LHCN-M2 (cell line): ENCODE measurements at regions not wholly inside any gene's neighbourhood (a gene's known extent, or its start where the extent isn't known, plus 50 kb on each side); places are given as distances from the start of the nearest gene placed in this dataset.
"Not testable (repeated sequence)": the region's sequence is repeated elsewhere in the genome, so short reads cannot be mapped to it uniquely, and the experiment has no call there.

Source experiments
- DNase-seq: peaks from one replicate; pipeline ENCODE4 v3.0.0-alpha.2; 2012; ENCODE audit warnings: low read depth

DNA sequence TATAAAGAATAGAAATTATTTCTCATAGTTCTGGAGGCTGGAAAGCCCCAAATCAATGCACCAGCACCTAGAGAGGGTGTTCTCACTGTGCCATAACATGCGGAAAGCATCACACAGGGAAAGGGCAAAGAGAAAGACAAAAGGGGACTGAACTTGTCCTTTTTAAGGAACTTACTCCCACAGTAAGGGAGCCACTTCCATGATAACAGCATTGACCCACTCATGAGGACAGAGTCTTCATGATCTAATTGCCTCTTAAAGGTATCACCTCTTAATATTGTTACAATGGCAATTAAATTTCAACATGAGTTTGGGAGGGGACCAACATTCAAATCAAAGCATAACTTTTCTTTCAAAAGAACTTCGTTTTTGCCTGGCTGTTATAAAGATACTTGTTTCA, 582.2 kb upstream of the ARID1B start:
- no peak for DNase-seq

DNA sequence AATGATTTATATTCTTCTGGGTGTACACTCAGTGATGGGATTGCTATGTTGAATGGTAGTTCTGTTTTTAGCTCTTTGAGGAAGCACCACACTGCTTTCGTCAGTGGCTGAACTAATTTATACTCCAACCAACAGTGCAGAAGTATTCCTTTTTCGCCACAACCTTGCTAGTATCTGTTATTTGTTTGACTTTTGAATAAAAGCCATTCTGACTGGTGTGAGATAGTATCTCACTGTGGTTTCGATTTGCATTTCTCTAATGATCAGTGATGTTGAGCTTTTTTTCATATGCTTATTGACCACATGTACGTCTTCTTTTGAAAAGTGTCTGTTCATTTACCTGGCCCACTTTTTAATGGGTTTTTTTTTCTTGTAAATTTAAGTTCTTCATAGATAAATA, 583.8 kb upstream of the ARID1B start:
- DNase-seq: no peak

DNA sequence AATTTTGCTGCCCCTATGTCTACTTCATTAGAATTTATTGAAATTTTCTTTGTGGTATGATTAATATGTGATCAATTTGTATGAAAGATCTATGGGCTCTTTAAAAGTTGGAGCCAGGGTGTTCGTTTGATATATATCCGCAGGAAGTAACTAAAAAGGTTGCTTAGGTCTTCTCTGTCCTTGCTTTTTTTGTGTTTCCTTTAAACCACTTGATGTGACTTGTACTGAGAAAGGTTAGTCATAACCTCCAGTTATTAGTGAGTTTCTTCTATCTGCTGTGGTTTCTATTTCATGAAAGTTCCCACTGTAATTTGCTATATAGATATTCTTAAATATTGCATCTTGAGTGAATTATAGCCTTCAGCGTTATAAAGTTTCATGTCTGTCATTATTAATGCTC, 585.3 kb upstream of the ARID1B start:
- DNase-seq: no peak

DNA sequence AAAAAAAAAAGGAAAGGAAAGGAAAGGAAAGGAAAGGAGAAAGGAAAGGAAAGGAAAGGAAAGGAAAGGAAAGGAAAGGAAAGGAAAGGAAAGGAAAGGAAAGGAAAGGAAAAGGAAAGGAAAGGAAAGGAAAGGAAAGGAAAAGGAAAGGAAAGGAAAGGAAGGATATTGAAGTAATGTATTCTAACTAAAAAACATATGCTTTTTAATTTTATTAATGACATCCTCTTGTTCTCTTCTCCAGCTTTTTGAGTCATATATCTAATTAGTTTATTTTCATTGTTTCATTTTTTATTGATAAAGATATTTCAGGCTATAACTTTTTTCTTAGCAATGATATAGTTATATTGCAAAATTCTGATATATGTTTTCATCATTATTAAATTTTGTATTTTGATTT, 585.8 kb upstream of the ARID1B start:
- not testable (repeated sequence) for DNase-seq

DNA sequence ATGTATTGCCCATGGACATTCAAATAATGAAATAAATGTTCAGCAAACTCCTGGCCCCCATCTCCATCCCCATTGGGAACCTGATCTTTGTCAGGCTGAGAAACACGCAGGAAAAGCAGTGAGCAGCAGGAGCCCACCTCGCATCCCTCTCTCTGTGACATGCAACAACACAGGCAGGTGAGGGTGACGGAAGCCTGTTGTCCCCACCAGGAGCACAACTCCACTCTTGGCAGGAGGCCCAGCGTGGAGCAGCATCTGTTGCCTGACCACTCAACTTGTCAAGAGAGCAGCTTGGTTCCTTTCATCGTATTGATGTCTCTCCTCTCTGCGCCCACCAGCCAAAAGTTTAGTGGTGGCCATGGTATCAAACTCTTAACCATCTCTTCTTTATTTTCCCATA, 586.9 kb upstream of the ARID1B start:
- DNase-seq: no peak

DNA sequence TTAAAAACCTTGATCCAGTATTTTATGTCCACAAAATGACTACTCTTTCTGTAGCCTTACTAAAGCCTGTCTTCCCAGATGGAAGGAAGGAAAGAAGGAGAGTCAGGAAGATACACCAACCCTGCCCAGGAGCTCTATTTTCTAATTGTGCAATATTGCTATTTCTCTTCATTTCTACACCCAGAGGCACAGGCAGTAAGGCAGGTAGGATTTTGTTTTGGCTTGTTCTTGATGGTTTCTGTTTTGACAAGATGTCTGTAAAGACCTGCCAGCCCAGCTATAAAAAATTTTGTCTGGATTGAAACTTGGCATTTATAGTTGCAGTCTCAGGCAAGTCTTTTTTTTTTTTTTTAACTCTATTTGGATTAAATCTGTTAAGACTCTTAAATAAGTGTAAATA, 587.5 kb upstream of the ARID1B start:
- no peak for DNase-seq

DNA sequence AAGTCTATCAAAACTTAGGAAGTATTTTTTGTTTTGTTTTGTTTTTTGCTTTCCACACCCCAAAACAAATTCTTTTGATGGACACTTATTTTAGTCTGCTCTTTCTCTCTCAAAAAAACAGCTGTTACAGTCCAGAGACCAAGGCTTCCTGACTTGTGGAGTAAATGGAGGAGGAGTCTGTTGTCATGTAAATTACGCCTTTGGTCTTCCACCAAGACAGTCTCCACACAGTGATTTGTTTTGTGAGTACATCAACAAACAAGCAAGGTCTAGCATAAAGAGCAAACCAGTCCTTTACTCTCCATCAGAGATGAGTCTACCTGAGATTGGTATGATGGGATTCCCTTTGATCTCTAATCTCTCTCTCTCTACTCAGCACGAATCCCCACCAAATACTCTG, 588.0 kb upstream of the ARID1B start:
- DNase-seq: no peak

DNA sequence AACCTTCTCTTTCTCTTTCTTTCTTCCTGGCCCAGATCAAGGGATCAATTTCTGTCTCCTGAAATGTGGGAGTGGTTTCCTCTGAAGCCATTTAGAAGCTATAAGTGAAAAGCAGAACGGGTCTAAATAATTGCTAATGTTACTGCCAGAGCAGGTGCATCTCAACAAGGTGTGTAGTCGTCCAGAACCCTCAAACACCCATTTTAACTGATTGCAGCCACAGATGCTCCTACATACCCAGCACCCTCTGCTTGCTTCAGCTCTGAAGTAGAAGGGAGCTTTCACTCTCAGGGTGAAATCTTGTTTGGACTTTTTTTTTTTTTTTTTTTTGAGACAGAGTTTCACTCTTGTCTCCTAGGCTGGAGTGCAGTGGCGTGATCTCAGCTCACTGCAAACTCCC, 592.1 kb upstream of the ARID1B start:
- no peak for DNase-seq

DNA sequence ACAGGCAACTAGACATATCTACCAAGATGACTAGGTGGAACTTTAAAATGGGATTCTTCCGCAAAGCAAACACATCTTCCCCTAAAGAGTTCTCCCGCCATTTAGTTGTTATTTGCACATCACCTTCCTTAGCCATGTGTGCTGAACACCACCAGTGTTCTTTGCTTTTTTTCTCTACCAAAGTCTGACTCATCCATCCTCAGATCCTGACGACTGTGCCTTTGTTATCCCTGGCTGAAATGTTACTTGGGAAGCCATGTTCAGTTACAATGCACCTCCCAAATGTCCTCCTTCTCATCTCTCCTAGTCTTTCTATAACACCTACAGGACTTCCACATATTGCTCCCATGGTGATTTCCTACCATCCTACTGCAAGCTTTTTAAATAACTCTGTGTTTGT, 593.5 kb upstream of the ARID1B start:
- no peak for DNase-seq

DNA sequence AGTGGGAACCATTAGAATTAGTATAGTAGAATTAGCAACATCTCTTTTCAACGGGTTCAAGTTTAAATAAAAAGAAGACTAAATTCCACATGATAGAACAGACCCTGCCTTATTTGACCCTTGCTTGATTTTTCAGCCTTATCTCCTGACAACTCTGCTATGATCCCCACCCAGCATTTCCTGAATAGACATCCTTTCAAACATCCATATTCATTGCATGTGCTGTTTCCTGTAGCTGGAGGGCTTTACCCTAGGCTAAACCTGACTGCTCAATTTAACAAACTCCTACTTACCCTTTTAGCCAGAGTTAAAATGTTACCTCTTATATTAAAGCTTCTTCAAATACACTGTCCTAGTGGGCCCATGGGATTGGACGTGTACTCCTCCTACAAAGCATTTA, 594.8 kb upstream of the ARID1B start:
- no peak for DNase-seq

DNA sequence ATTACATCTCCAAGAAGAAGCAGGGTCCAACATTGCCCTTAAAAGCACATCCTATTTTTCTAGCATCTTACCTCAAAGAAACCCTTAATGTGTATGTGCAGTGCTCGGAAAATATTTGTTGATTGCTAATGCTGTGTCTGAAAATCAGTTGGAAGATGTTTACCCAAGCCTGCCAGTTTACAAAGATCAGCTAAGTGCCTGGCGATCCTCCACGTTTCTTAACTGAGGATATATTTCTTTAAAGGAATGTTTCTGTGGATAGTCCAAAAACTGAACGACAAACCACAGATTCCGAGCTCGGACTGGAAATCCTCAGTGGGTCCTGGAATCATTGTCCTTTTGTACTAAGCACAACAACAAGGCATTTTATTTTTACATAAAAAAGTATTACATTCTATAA, 595.7 kb upstream of the ARID1B start:
- no peak for DNase-seq

DNA sequence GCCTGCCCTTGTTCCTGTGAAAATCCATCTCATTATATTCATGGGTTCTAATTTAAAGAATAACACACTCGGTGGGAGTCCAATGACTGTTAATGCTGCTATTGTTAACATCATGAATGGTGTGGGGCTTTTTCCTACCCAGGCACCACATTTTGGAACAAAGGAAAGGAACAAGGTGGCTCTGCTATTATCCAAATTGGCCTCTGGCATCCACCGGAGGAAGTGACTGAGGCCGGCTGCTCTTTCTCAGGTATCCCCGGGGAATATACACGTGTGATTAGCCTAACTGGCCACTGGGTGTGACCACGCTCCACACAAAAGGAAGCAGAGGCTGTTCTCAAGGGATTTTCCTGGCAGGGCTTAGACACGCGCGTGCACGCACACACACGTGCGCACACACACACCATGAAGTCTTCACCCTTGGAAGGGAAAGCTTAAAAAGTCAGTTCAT, 601.2 kb upstream of the ARID1B start:
- no peak for DNase-seq

DNA sequence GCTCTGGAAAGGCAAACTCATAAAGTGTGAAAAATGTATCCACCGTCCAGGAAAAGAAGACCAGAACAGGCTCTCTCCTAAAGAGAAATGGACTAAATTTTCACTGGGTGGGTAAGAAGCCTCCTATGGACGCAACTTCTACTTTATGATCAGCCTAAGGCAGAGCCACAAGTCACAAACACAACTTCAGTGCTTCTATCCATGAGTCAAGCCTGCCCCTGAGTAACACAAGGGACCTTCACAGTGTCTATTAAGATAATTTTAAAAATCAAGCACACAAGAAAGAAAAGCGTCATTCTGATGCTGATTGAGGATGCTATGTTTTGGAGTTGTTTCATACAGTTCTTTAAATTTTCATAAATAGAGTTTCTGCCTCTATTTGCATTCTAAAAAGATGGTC, 601.7 kb upstream of the ARID1B start:
- DNase-seq: no peak

DNA sequence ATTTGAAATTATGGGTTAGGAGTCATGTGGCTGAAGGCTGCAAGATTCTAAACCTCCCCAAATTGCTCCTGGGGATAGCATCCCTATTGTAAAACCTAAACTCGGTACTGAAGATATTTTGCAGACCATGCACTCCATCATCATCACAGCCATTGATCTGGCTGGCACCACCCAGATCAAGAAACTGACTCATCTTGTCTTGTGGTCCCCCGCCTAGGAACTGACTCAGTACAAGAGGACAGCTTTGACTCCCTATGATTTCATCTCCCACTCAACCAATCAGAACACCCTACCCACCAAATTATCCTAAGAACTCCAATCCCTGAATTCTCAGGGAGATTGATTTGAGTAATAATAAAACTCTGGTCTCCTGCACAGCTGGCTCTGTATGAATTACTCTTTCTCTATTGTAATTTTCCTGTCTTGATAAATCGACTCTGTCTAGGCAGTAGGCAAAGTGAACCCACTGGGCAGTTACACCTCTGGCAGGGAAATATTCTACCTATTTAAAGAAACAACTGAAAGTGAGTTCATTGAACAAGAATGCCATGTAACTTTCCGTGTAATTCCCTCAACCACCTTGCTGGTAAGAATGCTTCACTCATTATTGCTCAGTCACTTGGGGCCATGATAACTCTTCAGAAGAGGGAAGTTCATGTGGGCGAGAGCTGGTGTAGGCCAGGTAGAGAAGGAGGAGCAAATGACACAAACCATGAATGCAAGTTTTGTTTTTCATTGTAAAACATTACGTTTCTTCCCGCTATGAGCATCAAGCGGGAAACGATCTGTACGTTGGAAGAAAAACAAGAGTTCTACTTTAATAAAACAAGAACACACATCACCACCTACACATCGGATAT, 602.9 kb upstream of the ARID1B start:
- DNase-seq: peak; percentile 1

DNA sequence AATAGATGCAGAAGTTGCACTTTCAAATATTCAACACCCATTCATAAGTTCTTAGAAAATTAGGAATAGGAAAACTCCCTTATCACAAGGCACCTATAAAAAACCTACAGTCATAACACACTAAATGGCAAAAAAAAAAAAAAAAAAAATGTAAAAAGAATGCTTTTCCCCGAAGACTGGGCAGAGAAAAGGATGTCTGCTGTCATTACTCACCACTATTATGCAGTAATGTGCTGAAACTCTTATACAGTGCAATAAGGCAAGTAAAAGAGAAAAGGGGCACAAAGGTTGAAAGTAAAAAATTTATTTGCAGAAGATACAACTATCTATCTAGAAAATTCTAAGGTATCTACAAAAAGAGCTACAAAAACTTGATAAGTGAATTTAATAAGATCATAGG, 607.8 kb upstream of the ARID1B start:
- no peak for DNase-seq

DNA sequence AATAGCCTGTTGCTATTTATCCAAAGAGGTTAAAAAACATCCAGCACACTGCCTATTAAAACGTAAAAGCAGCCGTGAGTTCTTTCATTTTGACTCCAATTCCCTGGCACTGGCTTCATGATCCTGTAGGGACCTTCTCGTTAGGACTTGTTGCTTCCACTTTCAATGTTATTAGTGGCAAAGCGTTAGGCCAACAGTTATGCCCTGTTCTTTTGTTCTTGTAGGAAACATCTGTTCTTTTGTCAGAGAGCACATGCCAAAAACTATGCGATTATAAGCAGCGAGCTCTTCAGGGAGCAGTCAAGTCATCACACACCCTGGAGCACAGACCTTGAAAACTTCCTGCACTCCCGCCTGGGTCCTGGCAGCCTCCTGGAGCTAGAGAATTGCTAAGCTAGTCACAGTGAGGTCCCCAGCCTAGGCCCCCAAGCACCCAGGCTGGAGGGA, 609.5 kb upstream of the ARID1B start:
- DNase-seq: no peak

DNA sequence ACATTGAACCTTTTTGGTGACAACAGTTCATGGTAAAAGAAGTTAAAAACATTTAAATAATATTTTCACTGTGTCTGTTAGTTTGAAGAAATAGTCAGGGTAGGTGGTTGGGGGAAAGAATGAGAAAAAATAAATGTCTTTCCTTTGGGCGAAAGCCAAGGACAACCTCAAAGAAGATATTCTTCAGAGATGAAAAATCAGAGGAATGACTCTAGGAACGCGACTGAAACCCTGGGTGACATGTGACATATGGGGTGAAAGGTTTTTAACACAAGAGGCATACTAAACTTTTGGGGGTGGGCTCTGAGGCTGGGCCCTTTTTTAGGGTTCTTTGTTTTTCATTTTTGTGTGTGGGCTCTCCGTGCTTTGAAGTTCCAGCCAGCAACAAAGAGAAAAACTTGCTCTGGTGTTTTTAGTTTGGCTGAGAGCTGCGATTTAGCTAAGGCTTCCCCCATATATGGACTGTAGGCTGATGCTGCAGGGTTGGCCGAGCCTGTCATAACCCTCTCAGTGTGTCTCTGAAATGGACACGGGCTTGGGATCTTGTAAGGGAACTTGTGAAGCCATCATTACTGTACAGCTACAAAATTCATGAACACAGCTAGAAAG, 610.1 kb upstream of the ARID1B start:
- DNase-seq: no peak

DNA sequence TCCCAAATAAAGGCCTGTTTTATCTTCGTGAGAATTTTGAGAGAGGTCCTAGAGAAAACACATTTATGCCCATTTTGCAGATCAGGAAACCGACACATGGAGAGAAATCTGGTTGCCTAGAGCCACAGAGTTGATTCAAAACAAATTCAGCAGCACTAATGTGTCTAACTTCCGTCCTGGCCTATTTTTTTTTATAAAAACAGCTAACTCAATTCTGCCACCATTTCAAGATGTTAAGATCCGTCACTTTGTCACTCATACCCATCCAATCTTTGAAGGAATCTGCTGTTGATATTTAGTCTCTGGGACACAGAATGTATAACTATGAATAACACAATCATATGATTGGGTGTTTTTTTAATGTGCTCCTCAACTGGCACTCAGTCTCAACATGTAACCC, 611.1 kb upstream of the ARID1B start:
- no peak for DNase-seq

DNA sequence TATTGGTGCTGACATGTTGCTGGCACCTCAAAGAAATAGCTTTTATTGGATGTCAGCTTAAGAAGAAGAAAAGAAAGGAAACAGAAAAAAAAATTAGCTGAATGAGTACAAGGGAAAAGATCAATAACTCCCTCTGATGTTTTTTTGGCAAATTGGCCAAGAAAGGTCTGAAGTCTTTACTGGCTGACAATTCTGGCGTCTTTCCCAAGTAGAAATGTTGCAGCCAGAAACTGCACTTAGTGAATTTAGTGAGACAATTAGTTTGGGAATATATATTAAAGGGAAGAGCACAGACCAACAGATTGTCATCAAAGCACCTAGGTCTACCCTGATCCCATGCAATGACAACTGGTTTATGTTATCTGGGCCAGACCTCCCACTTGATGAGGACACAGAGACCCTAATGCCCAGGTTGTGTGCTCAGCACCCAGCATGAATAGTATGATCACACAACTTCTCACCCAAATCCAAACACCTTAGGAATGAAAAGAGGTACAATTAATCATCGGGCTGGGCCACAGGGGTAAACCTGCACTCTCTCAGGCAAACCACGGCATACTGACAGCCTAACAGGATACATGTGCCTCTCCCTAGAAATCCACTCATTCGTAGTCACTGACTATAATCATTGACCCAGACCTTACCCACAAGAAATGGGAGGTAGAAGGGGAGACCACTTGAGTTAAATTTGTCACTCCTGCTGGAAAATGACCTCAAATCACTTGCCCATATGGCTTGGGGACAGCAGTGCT, 612.3 kb upstream of the ARID1B start:
- DNase-seq: no peak

DNA sequence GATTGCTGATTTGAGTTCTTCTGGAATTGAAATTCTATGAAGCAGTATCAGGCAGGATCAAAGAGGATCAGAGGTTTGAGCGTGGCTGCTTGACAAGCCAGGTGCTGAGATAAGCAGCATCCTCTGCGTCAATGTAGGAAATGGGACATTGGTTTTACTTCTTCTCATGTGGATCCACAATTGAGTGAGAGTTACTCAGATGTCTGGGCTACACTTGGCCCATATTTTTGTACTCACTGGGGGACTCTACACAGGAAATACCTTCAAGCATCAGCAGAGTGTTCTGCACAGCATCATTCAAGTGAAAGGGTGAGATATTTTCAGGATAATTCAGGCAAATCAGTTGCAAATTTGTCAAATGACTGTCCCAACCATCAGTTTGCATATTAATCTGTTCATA, 613.9 kb upstream of the ARID1B start:
- no peak for DNase-seq

DNA sequence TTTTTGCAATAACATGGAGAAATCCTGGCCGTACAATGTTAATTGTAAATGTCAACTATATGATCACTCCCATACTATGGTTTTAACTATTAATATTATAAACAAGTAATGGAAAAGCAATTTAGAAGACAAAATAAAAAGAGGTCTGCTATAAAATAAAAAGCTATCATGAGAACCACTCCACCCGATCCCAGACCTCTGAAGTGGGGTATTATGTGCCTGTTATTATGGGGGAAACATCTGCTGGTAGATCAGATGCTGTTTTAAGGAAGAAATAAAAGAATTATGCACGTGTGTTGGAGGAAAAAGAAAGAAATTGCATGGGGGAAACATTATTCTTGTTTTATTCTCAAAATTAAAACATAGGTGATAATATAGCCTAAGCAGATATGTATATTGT, 615.7 kb upstream of the ARID1B start:
- no peak for DNase-seq

DNA sequence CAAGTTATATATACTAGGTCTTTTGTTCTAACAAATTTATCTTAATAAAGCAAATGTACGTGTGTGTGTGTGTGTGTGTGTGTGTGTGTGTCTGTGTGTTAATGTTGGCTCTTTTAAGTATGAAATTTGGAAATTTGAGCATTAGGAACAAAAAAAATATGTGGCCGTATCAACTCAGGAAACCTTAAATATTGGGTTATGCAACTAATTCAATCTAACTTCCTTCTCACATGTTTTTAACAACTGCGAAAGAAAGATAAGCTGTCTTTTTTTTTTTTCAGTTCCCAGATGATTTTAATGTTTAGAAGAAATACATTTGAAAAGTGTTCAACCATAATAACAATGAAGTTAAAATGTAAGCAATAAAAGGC, 616.4 kb upstream of the ARID1B start:
- no peak for DNase-seq
